ENCODE measurements at regions not wholly inside any gene's neighbourhood (a gene's known extent, or its start where the extent isn't known, plus 50 kb on each side); places are given as distances from the start of the nearest gene placed in this dataset.

- no peak for DNase-seq
- no peaks in the 10 kb centered on the region for H3K9me2 ChIP-seq (replicated peaks; ENCODE audit: insufficient read depth, low read length)
Measured at GRCh38 chr6:155693573-155694418, 238.2 kb upstream of the NOX3 start.

GRCh38 chr6:155690820-155691219, 235.2 kb upstream of the NOX3 start:
- Histone ChIP-seq H3K79me2 (ENCODE audit: low read length) (no peaks in the 10 kb centered on the region), H2AFZ (ENCODE audit: low read length) (no peak overlapping the region), H3K27me3 (replicated peaks; ENCODE audit: insufficient read depth, low read length) (no peaks in the 10 kb centered on the region), H3K4me3 (ENCODE audit: low read length) (no peak overlapping the region), H3K4me2 (ENCODE audit: low read depth, low read length) (no peak overlapping the region), H3K36me3 (replicated peaks; ENCODE audit: insufficient read depth, low read length) (no peaks in the 10 kb centered on the region), H3K9ac (ENCODE audit: low read length) (no peak overlapping the region), H3F3A (ENCODE audit: insufficient read depth, low read length) (no peaks in the 10 kb centered on the region), H3K4me1 (ENCODE audit: low read length) (no peaks in the 10 kb centered on the region), H4K20me1 (ENCODE audit: insufficient read depth, low read length) (no peaks in the 10 kb centered on the region), H3K27ac (ENCODE audit: low read length) (no peak overlapping the region), H3K9me3 (replicated peaks; ENCODE audit: insufficient read depth, low read length) (no peaks in the 10 kb centered on the region), H3K9me2 (replicated peaks; ENCODE audit: insufficient read depth, low read length) (no peaks in the 10 kb centered on the region)
- no peak for DNase-seq
- TF ChIP-seq EZH2phosphoT487 (IDR thresholded peaks at IDR 0.05; ENCODE audit: low read length) (no peak), CTCF (IDR thresholded peaks at IDR 0.05; ENCODE audit: low read length) (no peak), EZH2 (optimal IDR thresholded peaks at IDR 0.05; ENCODE audit: low read depth, low read length) (no peak)

More at GRCh38 chr6:155693573-155694418, 238.2 kb upstream of the NOX3 start:
- H3K9ac ChIP-seq (ENCODE audit: low read length), result no peak overlapping the region
- no peak overlapping the region for H3K27ac ChIP-seq (ENCODE audit: low read length)
- no peaks in the 10 kb centered on the region for H4K20me1 ChIP-seq (ENCODE audit: insufficient read depth, low read length)
- no peaks in the 10 kb centered on the region for H3K36me3 ChIP-seq (replicated peaks; ENCODE audit: insufficient read depth, low read length)
- no peaks in the 10 kb centered on the region for H3K4me1 ChIP-seq (ENCODE audit: low read length)
- no peak overlapping the region for H2AFZ ChIP-seq (ENCODE audit: low read length)
- H3K4me2 ChIP-seq (ENCODE audit: low read depth, low read length), result no peak overlapping the region
- H3F3A ChIP-seq (ENCODE audit: insufficient read depth, low read length), result no peaks in the 10 kb centered on the region
- no peaks in the 10 kb centered on the region for H3K79me2 ChIP-seq (ENCODE audit: low read length)
- H3K4me3 ChIP-seq (ENCODE audit: low read length), result no peak overlapping the region
- no peaks in the 10 kb centered on the region for H3K27me3 ChIP-seq (replicated peaks; ENCODE audit: insufficient read depth, low read length)
- TF ChIP-seq CTCF (IDR thresholded peaks at IDR 0.05; ENCODE audit: low read length), result no peak
- no peak for TF ChIP-seq EZH2 (optimal IDR thresholded peaks at IDR 0.05; ENCODE audit: low read depth, low read length)
- TF ChIP-seq EZH2phosphoT487 (IDR thresholded peaks at IDR 0.05; ENCODE audit: low read length), result no peak
- H3K9me3 ChIP-seq (replicated peaks; ENCODE audit: insufficient read depth, low read length), result no peaks in the 10 kb centered on the region

GRCh38 chr6:155687645-155688044, 232.0 kb upstream of the NOX3 start:
- no peak for DNase-seq
- Histone ChIP-seq H3K9me3 (replicated peaks; ENCODE audit: insufficient read depth, low read length) (no peaks in the 10 kb centered on the region), H3K9ac (ENCODE audit: low read length) (no peak overlapping the region), H3K4me1 (ENCODE audit: low read length) (no peaks in the 10 kb centered on the region), H3K27me3 (replicated peaks; ENCODE audit: insufficient read depth, low read length) (no peaks in the 10 kb centered on the region), H2AFZ (ENCODE audit: low read length) (no peak overlapping the region), H3K36me3 (replicated peaks; ENCODE audit: insufficient read depth, low read length) (no peaks in the 10 kb centered on the region), H3K27ac (ENCODE audit: low read length) (no peak overlapping the region), H4K20me1 (ENCODE audit: insufficient read depth, low read length) (no peaks in the 10 kb centered on the region), H3K79me2 (ENCODE audit: low read length) (no peaks in the 10 kb centered on the region), H3K4me3 (ENCODE audit: low read length) (no peak overlapping the region), H3K9me2 (replicated peaks; ENCODE audit: insufficient read depth, low read length) (no peaks in the 10 kb centered on the region), H3F3A (ENCODE audit: insufficient read depth, low read length) (no peaks in the 10 kb centered on the region), H3K4me2 (ENCODE audit: low read depth, low read length) (no peak overlapping the region)
- no peak for TF ChIP-seq EZH2phosphoT487 (IDR thresholded peaks at IDR 0.05; ENCODE audit: low read length)
- TF ChIP-seq CTCF (IDR thresholded peaks at IDR 0.05; ENCODE audit: low read length), result no peak
- TF ChIP-seq EZH2 (optimal IDR thresholded peaks at IDR 0.05; ENCODE audit: low read depth, low read length), result no peak
